Coronary artery (tissue), 2 donors: ENCODE measurements at regions not wholly inside any gene's neighbourhood (a gene's known extent, or its start where the extent isn't known, plus 50 kb on each side); places are given as distances from the start of the nearest gene placed in this dataset.

Experiments used
- DNase-seq: peaks from one replicate; pipeline ENCODE4 v3.0.0-alpha.2; 2017; ENCODE audit warnings: low spot score
- H3K27ac ChIP-seq, 2 donors: fragments of 200-600 bp; sonication (generic); one replicate each; pipeline ENCODE4 v1.5.1; 2016 to 2019
- H3K4me3 ChIP-seq: fragments of 200-600 bp; sonication (generic); 2 replicates; pipeline ENCODE4 v1.5.1; 2016; ENCODE audit warnings: mild to moderate bottlenecking, moderate library complexity
- CTCF ChIP-seq: fragments of 200-600 bp; sonication (generic); IDR thresholded peaks from one replicate; pipeline ENCODE4 v1.5.1; 2019; ENCODE audit warnings: antibody characterized with exemption

GRCh38 chr20:56871691-56872090, 242.6 kb downstream of the TFAP2C start:
- no peak overlapping the region for H3K4me3 ChIP-seq
- DNase-seq, result no peak
- TF ChIP-seq CTCF, result no peak
- no peak overlapping the region for H3K27ac ChIP-seq

- no peak for DNase-seq
- TF ChIP-seq CTCF, result no peak
- H3K27ac ChIP-seq, result no peak overlapping the region
- H3K4me3 ChIP-seq, result no peak overlapping the region
Measured at GRCh38 chr20:56872620-56873458, 243.7 kb downstream of the TFAP2C start.

GRCh38 chr20:56873836-56874235, 244.7 kb downstream of the TFAP2C start:
- TF ChIP-seq CTCF, result no peak
- H3K27ac ChIP-seq, result no peak overlapping the region
- no peak for DNase-seq
- no peak overlapping the region for H3K4me3 ChIP-seq

GRCh38 chr20:56875052-56875659, 246.1 kb downstream of the TFAP2C start:
- DNase-seq, result no peak
- no peak for TF ChIP-seq CTCF
- Histone ChIP-seq H3K27ac (no peak overlapping the region), H3K4me3 (no peak overlapping the region)

GRCh38 chr20:56875803-56876202, 246.7 kb downstream of the TFAP2C start:
- DNase-seq, result no peak
- no peak overlapping the region for H3K27ac ChIP-seq
- no peak for TF ChIP-seq CTCF
- no peak overlapping the region for H3K4me3 ChIP-seq

- H3K27ac ChIP-seq, result no peak overlapping the region
- DNase-seq, result no peak
- H3K4me3 ChIP-seq, result no peak overlapping the region
- TF ChIP-seq CTCF, result no peak
Measured at GRCh38 chr20:56885521-56885920, 256.4 kb downstream of the TFAP2C start.

GRCh38 chr20:56890011-56890410, 260.9 kb downstream of the TFAP2C start:
- no peak for DNase-seq
- H3K4me3 ChIP-seq, result no peak overlapping the region
- no peak for TF ChIP-seq CTCF

More at GRCh38 chr20:56890011-56890410, 260.9 kb downstream of the TFAP2C start:
- H3K27ac ChIP-seq, result no peak overlapping the region
